ENCODE measurements at regions not wholly inside any gene's neighbourhood (a gene's known extent, or its start where the extent isn't known, plus 50 kb on each side); places are given as distances from the start of the nearest gene placed in this dataset.

- TF ChIP-seq, protein P1, sequence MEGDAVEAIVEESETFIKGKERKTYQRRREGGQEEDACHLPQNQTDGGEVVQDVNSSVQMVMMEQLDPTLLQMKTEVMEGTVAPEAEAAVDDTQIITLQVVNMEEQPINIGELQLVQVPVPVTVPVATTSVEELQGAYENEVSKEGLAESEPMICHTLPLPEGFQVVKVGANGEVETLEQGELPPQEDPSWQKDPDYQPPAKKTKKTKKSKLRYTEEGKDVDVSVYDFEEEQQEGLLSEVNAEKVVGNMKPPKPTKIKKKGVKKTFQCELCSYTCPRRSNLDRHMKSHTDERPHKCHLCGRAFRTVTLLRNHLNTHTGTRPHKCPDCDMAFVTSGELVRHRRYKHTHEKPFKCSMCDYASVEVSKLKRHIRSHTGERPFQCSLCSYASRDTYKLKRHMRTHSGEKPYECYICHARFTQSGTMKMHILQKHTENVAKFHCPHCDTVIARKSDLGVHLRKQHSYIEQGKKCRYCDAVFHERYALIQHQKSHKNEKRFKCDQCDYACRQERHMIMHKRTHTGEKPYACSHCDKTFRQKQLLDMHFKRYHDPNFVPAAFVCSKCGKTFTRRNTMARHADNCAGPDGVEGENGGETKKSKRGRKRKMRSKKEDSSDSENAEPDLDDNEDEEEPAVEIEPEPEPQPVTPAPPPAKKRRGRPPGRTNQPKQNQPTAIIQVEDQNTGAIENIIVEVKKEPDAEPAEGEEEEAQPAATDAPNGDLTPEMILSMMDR (conservative IDR thresholded peaks at IDR 0.05): no peak
- no peak for TF ChIP-seq ZFX (IDR thresholded peaks at IDR 0.05)
These were observed 112.6 kb upstream of the LUZP2 start for GRCh38 chr11:24384240-24384639.

DNA sequence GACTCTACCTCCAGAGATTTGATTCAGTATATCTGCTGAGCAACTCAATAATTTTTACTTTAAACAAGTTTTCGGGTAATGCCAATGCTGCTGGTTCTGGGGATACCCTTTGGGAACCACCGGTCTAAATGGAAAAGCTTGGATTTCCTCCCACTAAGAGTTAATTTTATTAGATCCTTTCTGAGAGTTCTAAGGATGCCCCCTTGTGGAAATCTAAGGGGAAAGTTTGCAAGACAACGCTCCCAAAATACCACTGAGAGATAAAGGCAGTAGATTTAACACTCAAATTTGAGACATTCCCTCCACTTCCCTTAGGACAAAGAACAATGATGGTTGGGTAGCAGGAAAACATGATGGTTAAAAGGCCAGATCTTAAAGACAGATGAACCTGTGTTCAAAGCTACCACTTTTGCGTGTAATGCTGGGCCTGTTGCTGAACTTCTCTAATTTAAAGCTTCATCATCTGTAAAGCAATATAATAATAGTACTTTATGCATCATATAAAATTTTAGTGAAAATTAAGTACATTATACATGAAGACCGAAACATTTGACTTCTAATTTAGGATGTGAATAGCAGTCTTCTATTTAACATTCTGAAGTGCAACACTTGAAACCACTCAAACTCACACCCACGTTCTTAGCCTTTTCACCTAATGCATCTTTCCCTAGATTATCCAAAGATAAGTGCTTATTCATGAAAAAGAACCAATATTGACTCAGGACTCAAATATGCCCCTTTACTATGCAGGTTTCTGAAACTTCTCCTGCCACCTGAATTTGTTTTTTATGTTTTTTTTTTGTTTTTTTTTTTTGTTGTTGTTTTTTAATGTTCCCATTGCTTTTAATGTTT, 110.1 kb upstream of the LUZP2 start:
- TF ChIP-seq, protein P1 (conservative IDR thresholded peaks at IDR 0.05): peak; percentile 62
- TF ChIP-seq ZFX (IDR thresholded peaks at IDR 0.05): no peak

More at GRCh38 chr11:24384240-24384639, 112.6 kb upstream of the LUZP2 start:
- no peak overlapping the region for H3K27ac ChIP-seq

GRCh38 chr11:24389575-24389974, 107.3 kb upstream of the LUZP2 start:
- TF ChIP-seq, protein P1 (conservative IDR thresholded peaks at IDR 0.05): no peak
- no peak for TF ChIP-seq ZFX (IDR thresholded peaks at IDR 0.05)
- no peak overlapping the region for H3K27ac ChIP-seq

More for the DNA sequence above, 110.1 kb upstream of the LUZP2 start:
- H3K27ac ChIP-seq: no peak overlapping the region

DNA sequence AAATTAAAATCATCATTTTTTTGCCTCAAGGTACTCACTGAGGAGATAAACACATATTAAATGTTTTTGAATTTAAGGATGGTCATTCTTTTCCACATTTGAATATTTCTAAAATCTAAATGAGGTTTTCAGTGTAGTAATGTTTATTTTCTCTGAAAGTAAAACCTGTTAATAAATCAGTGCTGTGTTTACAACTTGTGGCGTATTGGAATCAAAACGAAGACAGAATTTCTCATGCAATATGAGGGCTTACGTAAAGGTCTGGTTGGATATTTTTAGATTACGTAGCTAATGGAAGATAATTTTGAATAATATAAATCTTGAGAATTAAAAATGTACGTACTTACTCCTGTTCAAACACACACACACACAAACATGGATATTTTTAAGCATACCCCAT, 106.8 kb upstream of the LUZP2 start:
- TF ChIP-seq, protein P1 (conservative IDR thresholded peaks at IDR 0.05): no peak
- TF ChIP-seq ZFX (IDR thresholded peaks at IDR 0.05): no peak

GRCh38 chr11:24390762-24391161, 106.1 kb upstream of the LUZP2 start:
- no peak overlapping the region for H3K27ac ChIP-seq
- TF ChIP-seq, protein P1 (conservative IDR thresholded peaks at IDR 0.05): no peak
- TF ChIP-seq ZFX (IDR thresholded peaks at IDR 0.05): no peak

More for the DNA sequence above, 106.8 kb upstream of the LUZP2 start:
- no peak overlapping the region for H3K27ac ChIP-seq

GRCh38 chr11:24391167-24391566, 105.7 kb upstream of the LUZP2 start:
- TF ChIP-seq, protein P1 (conservative IDR thresholded peaks at IDR 0.05): no peak
- no peak for TF ChIP-seq ZFX (IDR thresholded peaks at IDR 0.05)
- no peak overlapping the region for H3K27ac ChIP-seq

DNA sequence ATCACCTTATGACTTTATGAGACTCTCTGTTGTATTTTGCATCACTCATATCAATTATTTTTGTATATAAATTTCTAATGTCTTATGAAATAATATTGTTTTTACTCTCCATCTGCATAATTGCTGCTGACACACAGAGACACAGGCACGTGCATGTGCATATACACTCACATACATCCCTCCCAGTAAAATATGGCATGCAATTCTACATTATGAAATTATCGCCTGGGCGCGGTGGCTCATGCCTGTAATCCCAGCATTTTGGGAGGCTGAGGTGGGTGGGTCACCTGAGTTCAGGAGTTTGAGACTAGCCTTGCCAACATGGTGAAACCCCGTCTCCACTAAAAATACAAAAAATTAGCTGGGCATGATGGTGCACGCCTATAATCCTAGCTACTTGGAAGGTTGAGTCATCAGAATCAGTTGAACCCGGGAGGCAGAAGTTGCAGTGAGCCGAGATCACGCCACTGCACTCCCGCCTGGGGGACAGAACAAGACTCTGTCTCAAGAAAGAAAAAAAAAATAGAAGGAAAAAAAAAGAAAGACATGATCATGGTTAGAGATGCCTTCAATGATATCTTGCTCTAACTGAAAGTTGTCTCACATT, 96.7 kb upstream of the LUZP2 start:
- TF ChIP-seq, protein P1 (conservative IDR thresholded peaks at IDR 0.05): no peak
- TF ChIP-seq ZFX (IDR thresholded peaks at IDR 0.05): no peak
- peak overlapping the region; percentile 52 for H3K27ac ChIP-seq

Measured in C4-2B (cell line).